GM21360 (cell line): ENCODE measurements at regions not wholly inside any gene's neighbourhood (a gene's known extent, or its start where the extent isn't known, plus 50 kb on each side); places are given as distances from the start of the nearest gene placed in this dataset.

ENCODE experiments used
- ATAC-seq: cut with Tn5 transposase; IDR thresholded peaks from one replicate; pipeline ENCODE4 v1.9.1; 2021; ENCODE audit warnings: mild to moderate bottlenecking, moderate library complexity; ENCODE audit not compliant: unreplicated experiment

DNA sequence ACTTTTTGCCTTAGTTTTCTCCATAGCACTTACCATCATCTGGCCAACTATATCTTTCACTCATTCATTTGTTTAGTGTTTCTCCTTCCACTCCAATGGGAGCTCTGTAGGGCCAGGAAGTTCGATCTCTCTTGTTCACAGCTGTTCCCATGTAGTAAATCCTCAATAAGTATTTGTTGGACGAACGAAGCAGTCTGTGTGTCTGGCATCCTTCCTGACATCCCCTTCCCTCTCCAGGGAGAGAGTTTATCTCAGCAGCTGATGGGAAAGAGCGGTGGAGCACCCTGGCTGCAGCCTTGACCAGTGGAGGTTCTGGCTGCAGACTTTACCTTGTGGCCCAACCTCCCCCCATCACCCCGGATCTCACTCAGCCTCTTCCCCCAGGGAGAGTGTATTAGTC, 141.7 kb downstream of the CHST1 start:
- no peak for ATAC-seq

- no peak for ATAC-seq
Observed at GRCh38 chr11:45518833-45519535, 146.4 kb downstream of the CHST1 start.

DNA sequence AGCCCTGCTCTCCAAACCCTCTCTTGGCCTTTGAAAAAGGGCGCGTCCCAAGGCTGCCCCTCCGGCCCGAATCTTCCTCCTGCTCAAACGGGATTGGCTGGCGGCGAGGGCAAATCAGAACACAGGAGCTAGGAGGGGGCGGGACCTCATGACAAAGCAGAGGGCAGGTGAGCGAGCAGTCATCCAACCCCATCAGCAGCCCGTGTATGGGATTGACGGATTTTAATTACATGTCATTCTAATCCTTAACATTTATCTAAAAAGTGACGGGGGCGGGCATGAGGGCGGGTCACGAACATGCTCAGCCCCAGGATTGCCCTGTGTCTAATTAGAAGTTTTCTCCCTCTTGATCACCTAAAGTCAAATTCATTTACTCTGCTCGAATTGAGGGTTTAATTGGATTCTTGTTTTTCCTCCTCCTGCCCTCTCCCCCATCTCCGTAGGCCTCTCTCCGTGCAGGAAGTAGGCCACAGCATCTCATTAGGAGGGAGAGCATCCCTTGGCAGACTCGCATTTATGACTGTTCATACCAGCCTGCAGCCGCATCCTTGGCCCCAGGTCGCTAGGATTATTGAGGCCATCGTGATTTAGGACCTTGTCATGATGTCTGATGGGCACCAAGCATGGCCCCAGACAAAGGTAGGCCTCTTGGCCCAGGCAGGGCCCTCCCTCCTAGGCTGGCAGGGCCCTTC, 147.1 kb downstream of the CHST1 start:
- no peak for ATAC-seq

DNA sequence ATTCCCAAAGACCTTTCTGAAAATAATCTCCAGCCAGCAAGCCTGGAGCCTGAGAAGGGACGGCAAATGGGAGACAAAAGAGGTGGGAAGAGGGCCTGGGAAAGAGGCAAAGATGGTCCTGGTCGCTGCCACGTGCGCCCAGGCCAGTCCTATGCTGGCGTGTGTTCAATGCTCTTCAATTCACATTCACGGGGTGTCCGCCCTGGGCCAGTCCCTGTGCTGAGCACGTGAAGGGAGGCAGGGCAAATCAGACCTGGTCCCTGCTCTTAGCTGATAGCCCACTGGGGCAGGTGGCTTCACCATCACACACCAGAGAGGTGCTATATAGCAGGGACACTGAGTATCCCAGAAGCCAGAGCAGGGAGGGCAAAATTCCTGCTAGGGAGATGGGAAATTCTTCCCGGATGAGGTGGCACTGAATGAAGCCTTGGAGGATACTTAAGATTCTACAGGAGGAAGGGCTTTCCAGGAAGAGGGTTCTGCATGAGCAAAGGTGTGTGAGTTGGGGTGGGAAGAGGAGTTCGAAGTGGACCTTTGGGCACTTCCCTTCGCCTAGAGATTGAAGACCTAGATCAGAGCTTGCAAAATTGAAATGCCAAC, 148.2 kb downstream of the CHST1 start:
- ATAC-seq, result no peak

GRCh38 chr11:45513821-45514340, 151.5 kb downstream of the CHST1 start:
- ATAC-seq, result no peak

- no peak for ATAC-seq
Observed at GRCh38 chr11:45512471-45513148, 152.8 kb downstream of the CHST1 start.

DNA sequence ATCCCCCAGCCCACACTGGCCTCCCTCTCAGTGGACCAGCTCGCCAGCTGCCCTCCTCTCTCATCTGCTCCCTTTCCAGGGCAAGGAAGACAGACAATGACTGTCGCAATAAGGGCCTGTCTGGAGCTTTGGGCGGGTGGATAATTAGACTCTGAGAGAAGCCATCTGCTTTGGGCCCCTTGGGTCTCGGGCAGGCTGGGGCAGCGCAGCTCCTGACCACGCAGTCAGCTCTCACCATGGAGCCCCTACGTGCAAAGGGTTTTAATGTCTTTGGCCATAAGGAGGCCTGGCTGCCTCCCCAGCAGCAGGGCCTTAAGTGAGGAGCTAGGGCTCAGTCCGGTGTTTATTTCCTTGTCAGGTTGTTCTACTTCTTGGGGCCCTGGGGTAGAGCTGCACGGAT, 153.9 kb downstream of the CHST1 start:
- no peak for ATAC-seq

GRCh38 chr11:45507916-45508315, 157.5 kb downstream of the CHST1 start:
- no peak for ATAC-seq

- ATAC-seq, result no peak
Observed at GRCh38 chr11:45503311-45503710, 162.1 kb downstream of the CHST1 start.

- no peak for ATAC-seq
Observed at GRCh38 chr11:45502226-45502545, 163.2 kb downstream of the CHST1 start.

- ATAC-seq, result no peak
Observed at GRCh38 chr11:45501392-45502225, 163.8 kb downstream of the CHST1 start.

GRCh38 chr11:45500451-45500850, 165.0 kb downstream of the CHST1 start:
- no peak for ATAC-seq

GRCh38 chr11:45494738-45495137, 170.7 kb downstream of the CHST1 start:
- no peak for ATAC-seq

DNA sequence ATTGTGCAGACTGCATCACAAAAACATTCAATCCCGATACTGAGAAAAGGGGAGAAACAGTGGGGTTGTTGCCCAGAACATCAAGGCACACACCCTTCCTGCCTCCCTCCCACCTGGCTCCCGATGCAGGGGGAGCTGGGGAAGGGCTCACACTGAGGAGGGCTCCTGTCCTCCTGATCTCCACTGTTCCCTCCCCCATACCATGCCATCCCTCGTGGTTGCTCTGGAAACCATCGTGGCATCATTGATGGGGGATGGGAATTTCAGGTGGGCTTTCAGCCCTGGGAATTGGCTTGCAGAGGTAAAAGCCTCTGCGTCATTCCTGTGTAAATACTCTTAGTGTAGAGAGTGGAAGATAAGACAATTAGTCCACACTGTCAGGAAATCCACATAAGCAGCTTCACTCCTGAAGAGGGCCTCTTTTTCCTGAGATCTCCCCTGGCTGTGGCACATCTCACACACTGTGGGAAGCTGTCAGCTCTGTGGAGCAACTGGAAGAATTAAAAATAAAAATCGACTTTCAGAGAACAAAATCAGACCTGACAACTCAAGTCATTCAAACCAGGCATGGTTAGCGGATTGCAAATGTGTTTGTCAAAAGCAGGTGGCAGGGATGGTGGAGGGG, 176.0 kb downstream of the CHST1 start:
- no peak for ATAC-seq

- no peak for ATAC-seq
Observed at GRCh38 chr11:45486461-45486860, 179.0 kb downstream of the CHST1 start.

DNA sequence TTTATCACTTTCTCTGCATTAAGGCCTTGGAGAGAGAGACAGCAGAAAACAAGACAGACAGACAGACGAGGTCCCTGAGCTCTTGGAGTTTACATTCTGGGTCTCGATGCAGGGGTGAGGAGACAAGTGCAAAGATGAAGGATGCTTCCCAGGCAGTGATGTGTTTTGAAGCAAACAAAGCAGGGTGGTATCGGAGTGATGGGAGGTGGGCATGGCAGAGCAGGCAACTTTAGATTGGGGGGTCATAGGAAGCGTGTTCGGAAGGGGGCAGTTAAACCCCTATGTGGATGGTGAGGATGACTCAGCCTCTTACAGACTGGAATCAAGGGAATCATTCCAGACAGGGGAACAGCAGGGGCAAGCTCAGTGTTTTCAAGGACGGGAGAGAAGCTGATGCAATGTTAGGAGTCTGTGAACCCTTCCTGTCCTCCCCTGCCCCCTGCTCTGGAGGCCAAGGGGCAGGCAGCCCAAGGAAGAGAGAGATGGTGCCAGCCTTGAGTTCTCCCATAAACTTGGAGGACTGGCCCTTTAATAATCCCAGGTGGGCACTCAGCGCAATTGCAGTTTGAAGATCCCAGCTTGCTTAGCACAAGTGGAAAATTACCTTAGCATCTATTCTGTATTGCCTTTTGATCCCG, 180.2 kb downstream of the CHST1 start:
- no peak for ATAC-seq

- ATAC-seq, result no peak
Observed at GRCh38 chr11:45484326-45484883, 181.0 kb downstream of the CHST1 start.

DNA sequence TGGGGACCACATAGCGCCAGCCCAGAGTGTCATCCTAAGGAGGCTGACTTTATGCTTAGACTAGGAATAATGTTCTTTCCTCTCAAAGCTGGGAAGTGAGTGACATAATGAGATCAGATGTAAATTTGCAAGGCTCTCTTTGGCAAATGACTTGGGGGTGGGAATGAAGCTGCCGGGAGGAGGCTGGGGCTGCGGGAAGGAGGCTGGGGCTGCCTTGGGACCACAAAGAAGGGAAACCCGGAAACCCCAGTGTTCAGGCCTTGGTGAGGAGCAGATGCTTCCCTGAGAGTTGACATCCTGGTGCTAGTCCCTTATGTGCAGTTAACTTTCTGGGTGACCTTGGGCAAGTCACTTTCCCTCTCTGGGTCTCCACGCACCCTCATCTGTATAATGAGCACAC, 182.0 kb downstream of the CHST1 start:
- no peak for ATAC-seq

DNA sequence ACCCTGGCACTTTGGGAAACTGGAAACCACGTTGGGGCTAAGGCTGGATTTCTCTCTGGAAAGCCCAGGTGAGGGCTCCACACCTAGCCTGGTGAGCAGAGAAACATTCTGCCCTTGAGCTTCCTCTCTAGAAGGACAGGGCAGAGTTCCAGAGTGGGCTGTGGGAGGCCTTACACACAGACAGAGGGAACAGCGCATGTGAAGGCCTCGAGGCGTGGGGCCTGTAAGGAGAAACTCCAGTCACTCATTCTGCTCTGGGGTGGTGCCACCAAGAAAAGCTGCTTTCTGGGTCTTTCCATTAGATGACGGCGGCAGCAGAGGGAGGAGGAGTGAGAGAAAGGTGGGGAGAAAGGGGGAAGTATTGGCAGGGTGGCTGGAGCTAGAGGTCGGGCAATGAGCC, 183.1 kb downstream of the CHST1 start:
- ATAC-seq, result no peak

GRCh38 chr11:45481026-45481425, 184.4 kb downstream of the CHST1 start:
- ATAC-seq, result no peak
